Astrocyte (in vitro differentiated cells and primary cell): ENCODE measurements at regions not wholly inside any gene's neighbourhood (a gene's known extent, or its start where the extent isn't known, plus 50 kb on each side); places are given as distances from the start of the nearest gene placed in this dataset.

Source experiments
- DNase-seq: peaks from one replicate; pipeline ENCODE4 v3.0.0-alpha.2; 2010; ENCODE audit warnings: low read depth
- FAIRE-seq: peaks from 2 replicates; lab custom pipeline; 2011; peaks lifted over from hg19 to GRCh38; lab: Jason Lieb, UNC
- H2AFZ ChIP-seq: 2 replicates; pipeline ENCODE4 v1.6.0; 2012; ENCODE audit warnings: low read depth, low read length, inconsistent platforms
- H3K27ac ChIP-seq: 2 replicates; pipeline ENCODE4 v1.5.1; 2011; ENCODE audit warnings: low read depth, low read length, inconsistent platforms
- H3K27me3 ChIP-seq: 2 replicates; pipeline ENCODE4 v1.6.0; 2011; ENCODE audit warnings: low read length, inconsistent platforms; ENCODE audit not compliant: insufficient read depth
- H3K36me3 ChIP-seq: 2 replicates; pipeline ENCODE4 v1.5.1; 2011; ENCODE audit warnings: low read length, inconsistent platforms; ENCODE audit not compliant: insufficient read depth
- H3K4me1 ChIP-seq: 2 replicates; pipeline ENCODE4 v1.5.1; 2011; ENCODE audit warnings: low read length, inconsistent platforms; ENCODE audit not compliant: insufficient read depth
- H3K4me2 ChIP-seq: 2 replicates; pipeline ENCODE4 v1.6.0; 2012; ENCODE audit warnings: low read length, inconsistent platforms
- H3K4me3 ChIP-seq: 2 replicates; pipeline ENCODE4 v1.5.1; 2011; ENCODE audit warnings: low read depth, mild to moderate bottlenecking, low read length, inconsistent platforms; ENCODE audit not compliant: insufficient read depth
- H3K79me2 ChIP-seq: 2 replicates; pipeline ENCODE4 v1.6.0; 2012; ENCODE audit warnings: mild to moderate bottlenecking, low read length, inconsistent platforms; ENCODE audit not compliant: insufficient read depth
- H3K9ac ChIP-seq: 2 replicates; pipeline ENCODE4 v1.6.0; 2012; ENCODE audit warnings: mild to moderate bottlenecking, low read length, inconsistent platforms
- H3K9me3 ChIP-seq: 2 replicates; pipeline ENCODE4 v1.5.1; 2012; ENCODE audit warnings: low read depth, mild to moderate bottlenecking, low read length, inconsistent platforms; ENCODE audit not compliant: insufficient read depth
- H4K20me1 ChIP-seq: 2 replicates; pipeline ENCODE4 v1.6.0; 2012; ENCODE audit warnings: low read length, inconsistent platforms; ENCODE audit not compliant: insufficient read depth
- H3K27ac Mint-ChIP-seq: one replicate; pipeline ENCODE4 v1.8.0; 2021; ENCODE audit warnings: mild to moderate bottlenecking, mixed read lengths; ENCODE audit not compliant: unreplicated experiment
- H3K27me3 Mint-ChIP-seq: one replicate; pipeline ENCODE4 v1.8.0; 2021; ENCODE audit warnings: low read depth, mixed read lengths; ENCODE audit not compliant: unreplicated experiment
- H3K36me3 Mint-ChIP-seq: one replicate; pipeline ENCODE4 v1.8.0; 2021; ENCODE audit warnings: low read depth, mixed read lengths; ENCODE audit not compliant: unreplicated experiment
- H3K4me1 Mint-ChIP-seq: one replicate; pipeline ENCODE4 v1.8.0; 2021; ENCODE audit warnings: low read depth, mixed read lengths; ENCODE audit not compliant: unreplicated experiment
- H3K4me3 Mint-ChIP-seq: one replicate; pipeline ENCODE4 v1.8.0; 2021; ENCODE audit warnings: mild to moderate bottlenecking, moderate library complexity, mixed read lengths; ENCODE audit not compliant: unreplicated experiment
- H3K9me3 Mint-ChIP-seq: one replicate; pipeline ENCODE4 v1.8.0; 2021; ENCODE audit warnings: mild to moderate bottlenecking, mixed read lengths; ENCODE audit not compliant: unreplicated experiment
- CTCF ChIP-seq: IDR thresholded peaks from 2 replicates; pipeline ENCODE4 v1.5.1; 2011; ENCODE audit warnings: low read depth, mild to moderate bottlenecking, inconsistent platforms, low read length, moderate library complexity; ENCODE audit not compliant: insufficient read depth
- EZH2 ChIP-seq: IDR thresholded peaks from 2 replicates; pipeline ENCODE4 v1.6.1; 2012; ENCODE audit warnings: mild to moderate bottlenecking, low read length, inconsistent platforms; ENCODE audit not compliant: insufficient read depth

GRCh38 chr2:21276163-21276562 is 152.4 kb downstream of the TDRD15 start:
- no peaks in the 10 kb centered on the region for H3K9me3 Mint-ChIP-seq
- Histone ChIP-seq H3K27ac (no peak overlapping the region), H3K4me1 (no peaks in the 10 kb centered on the region), H3K9ac (no peak overlapping the region), H3K27me3 (no peaks in the 10 kb centered on the region), H4K20me1 (no peaks in the 10 kb centered on the region), H3K4me3 (no peak overlapping the region), H2AFZ (no peak overlapping the region), H3K79me2 (no peaks in the 10 kb centered on the region), H3K36me3 (no peaks in the 10 kb centered on the region), H3K9me3 (no peaks in the 10 kb centered on the region), H3K4me2 (no peak overlapping the region)
- peaks cover 41% of the 10 kb centered on the region for H3K27me3 Mint-ChIP-seq
- FAIRE-seq = no peak
- no peaks in the 10 kb centered on the region for H3K36me3 Mint-ChIP-seq
- no peak overlapping the region for H3K27ac Mint-ChIP-seq
- no peaks in the 10 kb centered on the region for H3K4me1 Mint-ChIP-seq
- H3K4me3 Mint-ChIP-seq = no peak overlapping the region
- no peak for DNase-seq
- TF ChIP-seq EZH2 (no peak), CTCF (no peak)

GRCh38 chr2:21277068-21278056 is 153.6 kb downstream of the TDRD15 start:
- no peaks in the 10 kb centered on the region for H3K4me1 Mint-ChIP-seq
- H3K27me3 Mint-ChIP-seq = peaks cover 39% of the 10 kb centered on the region

More at GRCh38 chr2:21277068-21278056, 153.6 kb downstream of the TDRD15 start:
- H3K27me3 ChIP-seq = no peaks in the 10 kb centered on the region
- Mint-ChIP-seq H3K9me3 (no peaks in the 10 kb centered on the region), H3K36me3 (no peaks in the 10 kb centered on the region), H3K27ac (no peak overlapping the region), H3K4me3 (no peak overlapping the region)
- H3K4me3 ChIP-seq = no peak overlapping the region
- TF ChIP-seq EZH2 (no peak), CTCF (no peak)
- no peaks in the 10 kb centered on the region for H3K79me2 ChIP-seq
- no peaks in the 10 kb centered on the region for H3K4me1 ChIP-seq
- no peak overlapping the region for H3K27ac ChIP-seq
- no peaks in the 10 kb centered on the region for H3K36me3 ChIP-seq
- no peak overlapping the region for H3K4me2 ChIP-seq
- no peaks in the 10 kb centered on the region for H4K20me1 ChIP-seq
- DNase-seq (no peak), FAIRE-seq (no peak)
- no peak overlapping the region for H2AFZ ChIP-seq
- no peaks in the 10 kb centered on the region for H3K9me3 ChIP-seq
- no peak overlapping the region for H3K9ac ChIP-seq
